Left cardiac atrium (tissue), 4 donors: ENCODE measurements at regions not wholly inside any gene's neighbourhood (a gene's known extent, or its start where the extent isn't known, plus 50 kb on each side); places are given as distances from the start of the nearest gene placed in this dataset.

Experiments used
- ATAC-seq, 2 donors: fragments of 200-7000 bp; cut with Tn5 transposase; one replicate each; pipeline ENCODE4 v1.9.1; 2020; ENCODE audit warnings: mild to moderate bottlenecking in 2 of 2, moderate library complexity in 2 of 2
- DNase-seq: peaks from one replicate; pipeline ENCODE4 v3.0.0-alpha.2; 2020
- intact Hi-C, 2 donors: fragments of 100-400 bp; cut with DNase I; formaldehyde crosslinking; loops; one replicate each; pipeline versions ENCODE4 v1.14.1 to v1.15.1; 2022 to 2023
- donor health status: DM: no; HTN: yes; CAD: no.
- donor health status: DM: no; HTN: yes; CAD: no; lungs with severe emphysema.
- donor health status: DM: yes; HTN: yes; CAD: no.
- donor health status: Dilated cardiomyopathy.

GRCh38 chr9:13863112-13863511, 450.8 kb downstream of the NFIB start:
- DNase-seq (peak; percentile 58), ATAC-seq (peak; percentile 94 to 97)
- intact Hi-C loops, result no loop called here

DNA sequence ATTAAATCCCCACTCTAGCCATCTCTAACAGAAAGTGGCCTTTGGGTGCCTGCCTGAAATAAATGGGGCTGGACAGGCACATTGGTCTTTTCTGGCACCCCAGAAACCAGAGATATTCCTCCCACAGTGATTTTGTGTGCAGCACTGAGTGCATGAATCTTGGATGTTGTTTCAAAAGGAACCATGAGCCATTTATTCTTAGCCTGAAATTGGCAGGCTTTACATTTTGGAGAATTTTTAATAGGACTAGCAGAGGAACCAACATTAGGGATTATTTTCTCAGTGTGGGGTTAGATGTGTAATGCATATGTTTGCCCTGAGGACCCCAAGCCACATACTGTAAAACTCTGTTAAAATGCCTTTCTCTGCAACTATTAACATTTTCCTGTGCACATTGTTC, 451.3 kb downstream of the NFIB start:
- ATAC-seq (peak in 1 of 2 donors; percentile 55), DNase-seq (no peak)
- intact Hi-C loops, result no loop called here

DNA sequence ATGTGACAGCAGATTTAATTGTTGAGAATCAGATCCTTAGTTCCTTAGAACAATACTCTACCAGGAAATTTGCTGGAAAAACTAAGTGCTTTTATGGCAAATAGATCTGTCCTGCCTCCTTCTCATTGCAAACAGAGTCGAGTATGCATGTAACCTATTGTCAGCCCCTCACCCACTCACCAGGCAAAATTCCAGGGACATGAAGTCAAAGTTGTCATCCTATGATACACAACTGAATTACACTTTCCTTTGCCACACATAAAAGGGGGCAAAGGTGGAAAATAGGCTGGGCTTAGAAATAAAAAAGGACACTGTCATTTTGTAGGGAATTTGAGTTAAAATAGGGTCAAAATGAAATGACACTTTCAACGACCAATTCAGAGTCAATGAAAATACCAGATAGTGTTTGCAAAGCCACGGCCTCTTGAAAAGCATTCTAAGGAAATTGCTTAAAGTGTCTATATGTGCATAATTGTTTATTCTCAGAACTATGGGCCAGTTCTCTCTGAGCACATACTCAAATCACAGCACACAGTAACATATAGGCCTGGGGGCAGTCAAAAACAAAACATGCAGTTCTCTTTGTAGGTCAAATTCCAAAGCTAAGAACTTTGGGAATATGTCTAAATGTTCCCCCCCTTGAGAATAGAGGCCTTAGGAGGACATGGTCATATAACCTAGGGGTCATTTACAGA, 452.8 kb downstream of the NFIB start:
- ATAC-seq (no peak), DNase-seq (no peak)
- intact Hi-C loops, result no loop called here

- DNase-seq (no peak), ATAC-seq (peak; percentile 49 to 51)
- intact Hi-C loops, result no loop called here
Measured at GRCh38 chr9:13860019-13860418, 453.9 kb downstream of the NFIB start.

- intact Hi-C loops, result no loop called here
- ATAC-seq (no peak), DNase-seq (no peak)
Measured at GRCh38 chr9:13857521-13857920, 456.4 kb downstream of the NFIB start.

DNA sequence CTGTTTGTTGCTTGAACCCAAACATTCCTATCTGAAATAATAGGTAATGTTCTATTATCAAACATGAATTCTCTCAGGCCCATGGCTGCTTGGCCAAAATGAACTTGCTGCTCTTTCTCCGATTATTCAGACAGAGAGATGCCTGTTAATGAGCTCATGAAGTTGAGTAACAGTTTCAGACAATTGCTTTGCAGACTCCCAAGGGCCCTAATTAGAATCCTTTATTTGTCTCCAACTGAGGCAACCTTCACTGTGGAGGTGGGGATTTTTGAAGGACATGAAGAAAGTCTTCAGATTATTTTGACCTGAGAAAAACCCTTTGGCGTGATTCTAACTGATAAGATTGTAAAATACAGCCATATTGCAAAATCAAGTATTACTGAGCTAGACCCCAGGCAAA, 466.7 kb downstream of the NFIB start:
- intact Hi-C loops, result no loop called here
- ATAC-seq, result peak in 1 of 2 donors; percentile 65
- DNase-seq, result no peak

- DNase-seq, result no peak
- no peak for ATAC-seq
- intact Hi-C loops, result no loop called here
Measured at GRCh38 chr9:13845460-13845859, 468.5 kb downstream of the NFIB start.

DNA sequence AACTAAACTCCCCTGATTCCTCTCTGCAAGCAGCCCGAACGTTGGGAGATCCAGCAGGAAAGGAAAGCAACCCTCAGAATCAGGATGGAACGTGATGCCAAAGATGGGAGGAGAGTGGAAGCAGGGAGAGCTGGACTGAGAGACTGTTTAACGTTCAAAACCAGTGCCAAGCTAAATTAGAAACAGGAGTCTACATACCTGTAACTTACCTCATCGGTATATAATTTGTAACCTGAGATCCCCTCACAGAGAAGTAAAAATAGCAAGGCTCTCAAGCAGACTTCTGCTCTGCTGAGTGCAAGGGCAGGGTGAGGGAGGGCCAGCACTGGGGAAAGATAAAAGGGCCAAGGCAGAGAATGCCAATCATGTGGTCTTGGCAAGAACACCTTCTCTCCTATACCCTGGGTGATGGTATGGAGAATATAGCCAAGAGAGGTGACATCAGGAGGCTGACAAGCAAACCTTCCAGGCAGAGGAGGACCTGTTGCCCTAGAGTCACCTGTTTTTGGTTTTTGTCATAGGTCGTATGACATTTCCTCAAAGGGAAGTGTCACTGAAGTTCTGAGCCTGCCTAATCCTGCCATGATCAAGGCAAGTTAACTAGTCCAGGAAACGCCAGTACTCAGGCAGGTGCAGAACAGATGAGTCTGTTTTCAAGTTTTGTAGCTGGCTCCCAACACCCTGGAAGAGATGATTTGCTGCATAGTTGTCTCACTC, 472.0 kb downstream of the NFIB start:
- DNase-seq (no peak), ATAC-seq (peak; percentile 78 to 90)
- intact Hi-C loops, result no loop called here

DNA sequence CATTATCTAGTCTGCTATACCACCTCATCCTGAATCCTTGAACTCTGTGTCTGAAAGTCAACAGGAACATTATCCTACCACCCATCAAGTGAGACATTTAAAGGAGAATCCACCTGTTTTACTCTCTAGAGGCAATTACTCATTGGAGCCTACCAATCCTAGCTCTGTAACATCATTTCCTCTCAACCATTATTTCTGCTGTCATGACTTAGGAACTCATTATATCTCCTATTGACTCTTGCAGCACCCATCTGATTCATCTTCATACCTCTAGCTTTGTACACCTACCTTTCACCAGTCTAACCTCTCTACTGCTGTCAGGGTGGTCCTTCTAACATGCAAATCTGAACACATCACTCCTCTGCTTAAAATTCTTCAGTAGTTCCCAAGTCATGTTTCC, 481.5 kb downstream of the NFIB start:
- intact Hi-C loops, result no loop called here

GRCh38 chr9:13823026-13823425, 490.9 kb downstream of the NFIB start:
- ATAC-seq, result no peak

More for the DNA sequence above, 481.5 kb downstream of the NFIB start:
- no peak for ATAC-seq
- no peak for DNase-seq

DNA sequence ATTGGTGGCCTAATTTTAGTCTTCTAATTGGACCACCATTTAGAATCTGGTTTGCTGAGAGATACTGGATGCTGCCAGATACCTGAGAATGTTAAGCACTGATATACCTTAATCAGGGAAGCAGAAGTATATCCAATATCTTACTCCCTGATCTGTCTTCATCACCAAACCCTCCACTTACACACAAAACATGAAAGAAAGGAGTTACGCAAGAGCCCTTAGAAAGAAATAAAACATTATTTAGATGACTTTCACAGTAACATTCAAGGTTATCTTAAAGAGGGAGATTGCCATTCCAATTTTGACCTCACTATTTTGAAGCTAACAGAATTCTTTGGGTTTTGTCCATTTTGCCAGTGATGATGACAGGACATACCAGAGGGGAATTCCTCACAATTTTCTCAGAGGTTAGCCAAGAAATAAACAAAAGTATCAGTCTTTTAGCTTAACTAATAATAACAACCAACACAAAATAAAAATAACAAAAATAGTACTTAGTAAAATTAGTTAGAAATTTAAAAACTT, 496.1 kb downstream of the NFIB start:
- intact Hi-C loops, result no loop called here
- DNase-seq (no peak), ATAC-seq (no peak)

More at GRCh38 chr9:13823026-13823425, 490.9 kb downstream of the NFIB start:
- DNase-seq, result no peak
- intact Hi-C loops, result no loop called here

DNA sequence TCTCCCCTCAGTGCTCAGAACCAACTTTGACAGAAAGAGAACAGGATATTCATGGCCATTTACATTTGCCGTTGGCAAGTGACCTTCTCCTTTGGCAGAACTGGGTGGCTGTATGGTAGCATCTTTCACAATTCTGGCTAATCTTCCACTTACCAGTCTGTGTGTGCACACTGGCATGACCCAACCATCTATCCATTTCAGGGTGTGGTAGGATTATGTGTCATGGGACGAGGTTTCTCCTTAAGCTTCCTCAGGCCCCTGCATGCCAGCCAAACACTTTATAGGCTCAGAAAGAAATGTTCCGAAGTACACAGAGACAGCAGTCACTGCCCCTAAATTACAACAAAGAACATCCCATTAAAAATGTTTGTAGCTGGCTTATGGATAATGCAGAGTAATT, 497.1 kb downstream of the NFIB start:
- DNase-seq, result no peak
- intact Hi-C loops, result no loop called here
- no peak for ATAC-seq

GRCh38 chr9:13814647-13815400, 499.1 kb downstream of the NFIB start:
- DNase-seq (no peak), ATAC-seq (no peak)
- intact Hi-C loops, result no loop called here

GRCh38 chr9:13811876-13812275, 502.1 kb downstream of the NFIB start:
- DNase-seq (no peak), ATAC-seq (no peak)
- intact Hi-C loops, result no loop called here

- intact Hi-C loops, result no loop called here
- no peak for ATAC-seq
- no peak for DNase-seq
Measured at GRCh38 chr9:13810510-13810909, 503.4 kb downstream of the NFIB start.

DNA sequence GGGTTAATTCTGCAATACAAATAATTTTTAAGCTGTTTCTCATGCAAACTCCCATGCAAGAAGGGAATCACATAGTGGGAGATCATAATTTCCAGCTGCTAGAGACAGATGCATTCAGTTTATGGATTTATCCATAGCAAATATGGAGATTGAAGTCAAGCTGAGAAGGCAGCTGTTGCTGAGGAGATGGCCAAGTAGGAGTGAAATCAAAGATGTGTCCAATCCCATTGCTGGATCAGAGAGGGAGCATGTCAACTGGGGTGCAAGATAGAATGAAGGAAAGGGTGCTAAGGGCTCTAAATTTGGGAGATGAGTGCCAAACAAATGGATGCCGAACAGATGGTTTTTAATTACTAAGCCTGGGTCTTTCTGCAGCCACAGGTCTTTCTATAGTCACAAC, 504.5 kb downstream of the NFIB start:
- DNase-seq (no peak), ATAC-seq (no peak)
- intact Hi-C loops, result no loop called here

DNA sequence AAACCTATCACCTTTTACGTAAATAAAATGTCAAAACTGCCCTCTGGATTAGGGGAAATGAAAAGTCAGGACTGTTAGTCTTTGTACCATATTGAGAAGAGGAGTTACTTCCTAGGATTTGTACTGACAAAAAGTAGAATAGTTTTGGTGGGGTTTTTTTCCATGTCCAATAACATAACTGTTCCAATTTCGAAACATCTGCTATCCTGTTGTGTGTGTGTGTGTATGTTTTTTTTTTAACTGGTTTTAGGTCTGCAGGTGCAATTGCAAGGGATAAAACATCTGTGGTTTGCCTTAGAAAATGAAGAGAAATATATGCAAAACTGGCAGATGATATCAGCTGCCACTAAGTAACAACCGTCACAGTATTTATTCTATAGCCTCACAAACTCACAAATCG, 506.8 kb downstream of the NFIB start:
- DNase-seq, result no peak
- intact Hi-C loops, result no loop called here
- no peak for ATAC-seq

GRCh38 chr9:13806714-13807113, 507.2 kb downstream of the NFIB start:
- ATAC-seq (no peak), DNase-seq (no peak)
- intact Hi-C loops, result no loop called here

DNA sequence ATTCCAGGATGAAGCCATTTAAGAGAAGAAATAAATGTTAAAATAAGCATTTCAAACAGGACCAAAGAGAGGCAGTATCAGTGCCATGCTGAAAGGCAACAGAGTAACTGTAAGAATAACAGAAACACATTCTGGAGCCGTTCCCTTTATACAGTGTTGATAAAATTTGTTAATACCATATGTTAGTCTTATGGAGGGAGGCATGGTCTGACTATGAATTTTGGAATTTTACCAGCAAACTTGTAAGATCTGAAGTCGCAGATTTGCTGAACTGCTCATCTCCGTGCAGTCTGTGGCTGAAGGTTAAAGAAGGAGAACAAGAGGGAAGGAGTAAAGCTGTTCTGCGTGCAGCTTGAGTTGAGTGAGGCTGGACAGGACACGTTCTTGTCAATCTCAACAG, 508.4 kb downstream of the NFIB start:
- intact Hi-C loops, result no loop called here
- ATAC-seq (no peak), DNase-seq (no peak)

DNA sequence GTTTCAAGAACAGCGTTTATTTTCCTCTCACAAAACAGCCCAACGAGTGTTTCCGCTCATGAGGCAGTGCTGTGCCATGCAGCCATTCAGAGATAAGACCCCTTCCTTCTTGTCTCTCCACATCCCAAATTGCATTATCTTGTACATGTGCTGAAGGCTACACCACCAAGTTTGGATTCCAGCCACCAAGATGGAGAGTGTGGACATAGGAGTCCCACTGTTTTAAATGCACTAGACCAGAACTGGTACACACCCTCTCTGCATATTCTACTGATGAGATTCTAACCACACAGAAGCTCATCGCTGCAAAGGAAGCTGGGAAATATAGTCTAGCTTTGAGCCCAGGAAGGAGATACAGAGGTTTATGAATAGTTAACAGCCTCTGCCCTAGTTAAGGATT, 509.4 kb downstream of the NFIB start:
- ATAC-seq, result peak in 1 of 2 donors; percentile 30
- DNase-seq, result peak; percentile 25
- intact Hi-C loops, result no loop called here
